Amygdala (tissue), 56 donors: ENCODE measurements at regions not wholly inside any gene's neighbourhood (a gene's known extent, or its start where the extent isn't known, plus 50 kb on each side); places are given as distances from the start of the nearest gene placed in this dataset.
A peak's percentile ranks its signal among the peaks of the same experiment; 100 is the strongest.

ENCODE experiments used
- DNase-seq, 56 donors: peaks; one replicate each; lab custom pipeline; 2025; lab: John Stamatoyannopoulos, UW

DNA sequence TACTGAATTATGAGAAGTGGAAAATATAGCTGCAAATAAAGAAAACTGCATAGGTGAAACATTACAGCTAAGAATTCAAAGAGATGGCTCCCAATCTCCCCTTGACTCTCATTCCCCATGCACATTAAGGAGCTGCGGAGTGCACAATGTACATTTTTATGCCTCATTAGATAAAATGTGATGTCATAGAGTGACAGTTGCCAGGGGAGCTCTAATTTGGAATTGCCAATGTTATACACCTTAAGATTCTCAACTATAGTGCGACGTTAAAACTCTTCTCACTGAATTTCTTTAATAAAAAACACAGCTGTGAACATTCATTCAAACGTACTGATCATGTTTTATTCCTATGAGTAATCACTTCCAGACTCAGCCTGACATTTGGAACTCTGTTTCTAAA lies 386.9 kb upstream of the CELF2 start:
- DNase-seq: no peak

DNA sequence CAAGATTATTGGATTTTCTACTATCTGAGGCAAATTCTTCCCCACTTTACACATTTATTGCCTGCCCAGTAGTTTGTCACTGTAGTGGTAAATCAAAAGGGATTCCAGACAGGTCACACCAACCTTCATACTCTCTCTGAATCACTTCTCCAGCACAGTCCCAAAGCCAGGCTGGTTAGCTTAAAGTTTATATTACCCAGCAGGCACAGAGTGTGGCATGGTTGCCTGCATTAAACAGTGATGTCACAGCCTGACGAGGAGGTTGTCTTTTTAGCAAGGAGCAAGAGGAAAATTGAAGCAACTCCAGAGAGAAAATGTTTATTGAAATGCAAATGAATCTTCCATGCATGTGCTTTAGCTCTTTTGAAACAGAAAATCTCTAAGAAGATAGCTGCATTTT lies 375.5 kb upstream of the CELF2 start:
- DNase-seq: no peak

DNA sequence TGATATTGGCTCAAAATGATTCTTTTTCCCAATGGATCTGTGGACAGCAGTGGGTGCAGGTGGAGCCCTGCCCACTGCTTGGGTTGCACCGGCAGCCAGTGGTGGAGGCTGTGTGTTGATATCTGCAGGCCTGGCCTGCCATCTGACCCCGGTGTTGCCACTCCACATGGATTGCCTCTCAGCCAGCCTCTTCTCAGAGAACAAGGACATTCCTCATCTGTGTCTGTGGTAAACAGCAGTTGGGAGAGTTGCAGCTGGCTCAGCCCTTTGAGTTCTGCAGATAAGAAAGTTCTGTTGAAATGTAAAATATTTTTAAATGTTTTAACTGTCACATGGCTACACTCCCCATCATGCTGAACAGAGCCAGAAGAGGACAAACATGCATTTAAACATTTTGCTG lies 374.9 kb upstream of the CELF2 start:
- DNase-seq: no peak

DNA sequence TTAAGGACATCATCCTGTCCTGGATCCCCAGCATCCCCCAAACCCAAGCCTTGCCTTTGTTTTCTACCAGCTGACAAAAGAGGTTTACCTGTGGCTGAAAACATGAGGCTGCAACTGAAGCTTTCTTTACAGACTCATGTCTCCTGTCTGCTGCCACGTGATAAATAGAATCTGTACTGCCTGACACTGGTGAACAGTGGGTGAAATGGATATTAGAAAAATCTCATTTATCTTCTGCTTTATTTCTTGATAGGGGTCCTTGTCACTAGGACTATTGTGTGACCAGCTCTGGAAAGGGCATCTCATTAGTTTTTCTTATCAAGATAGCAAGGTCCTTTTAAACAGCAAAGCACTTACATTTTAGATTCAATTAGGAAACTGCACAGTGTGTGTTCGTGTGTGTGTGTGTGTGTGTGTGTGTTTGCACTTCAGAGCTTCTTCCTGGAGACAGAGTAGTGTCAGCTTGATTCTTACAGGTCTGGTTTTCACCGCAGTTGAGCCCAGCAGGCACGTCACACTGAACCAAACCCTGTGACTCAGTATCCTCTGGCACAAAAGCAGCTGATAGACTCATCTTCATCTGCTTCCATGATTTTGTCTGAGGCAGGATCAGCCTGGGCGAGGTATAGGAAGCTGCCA lies 373.5 kb upstream of the CELF2 start:
- peak in 4 of 56 donors; percentile 5 to 73 (median 18) for DNase-seq

DNA sequence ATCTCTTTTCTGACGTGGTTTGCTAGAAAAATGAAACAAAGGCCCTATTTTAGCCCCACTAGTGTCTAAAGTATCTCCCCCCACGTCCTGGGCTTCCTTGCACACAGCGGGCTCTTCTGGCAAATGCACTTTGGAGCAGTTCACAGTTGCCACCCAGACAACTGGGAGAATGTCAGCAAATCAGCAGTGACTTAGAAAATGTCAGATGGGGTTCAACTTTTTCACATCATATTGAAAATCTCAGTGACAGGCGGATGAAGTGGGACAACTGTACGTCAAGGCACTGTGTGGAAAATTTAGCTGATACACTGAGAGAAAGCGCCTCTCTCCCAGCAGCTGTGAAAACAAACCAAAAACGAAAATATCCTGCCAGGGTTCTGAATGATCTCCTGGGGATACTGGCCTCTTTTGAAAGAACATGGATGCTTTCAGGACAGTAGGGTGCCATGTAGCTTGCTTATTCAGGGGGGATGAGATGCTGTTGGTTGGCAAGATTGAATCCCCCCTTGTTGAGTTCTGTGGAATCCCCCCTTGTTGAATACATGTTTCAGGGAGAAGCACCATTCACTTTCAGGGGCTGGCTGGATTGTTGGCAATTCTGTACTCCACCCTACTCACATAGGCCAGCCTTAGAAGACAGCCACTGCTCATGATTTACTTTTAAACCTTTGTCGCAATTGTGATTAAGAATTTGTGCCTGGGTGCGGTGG lies 372.8 kb upstream of the CELF2 start:
- peak in 1 of 56 donors; percentile 73 for DNase-seq

DNA sequence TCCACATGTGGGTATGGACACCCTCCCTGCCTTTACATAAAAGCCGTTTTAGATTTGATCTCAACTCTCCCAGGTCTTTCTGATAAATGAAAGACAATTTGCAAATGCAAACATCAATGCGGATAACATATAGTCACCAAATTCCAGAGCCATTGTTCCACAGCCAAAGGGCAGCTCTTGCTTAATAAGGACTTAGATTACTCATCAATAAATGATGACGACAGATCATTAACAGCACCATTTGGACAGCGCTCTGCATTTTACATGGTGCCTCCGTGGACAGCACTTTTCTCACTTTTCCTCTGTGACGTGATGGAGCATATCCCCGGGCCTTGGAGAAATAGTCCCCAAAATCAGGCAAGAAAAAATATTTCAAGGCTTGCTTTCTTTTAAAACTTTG lies 370.3 kb upstream of the CELF2 start:
- no peak for DNase-seq

DNA sequence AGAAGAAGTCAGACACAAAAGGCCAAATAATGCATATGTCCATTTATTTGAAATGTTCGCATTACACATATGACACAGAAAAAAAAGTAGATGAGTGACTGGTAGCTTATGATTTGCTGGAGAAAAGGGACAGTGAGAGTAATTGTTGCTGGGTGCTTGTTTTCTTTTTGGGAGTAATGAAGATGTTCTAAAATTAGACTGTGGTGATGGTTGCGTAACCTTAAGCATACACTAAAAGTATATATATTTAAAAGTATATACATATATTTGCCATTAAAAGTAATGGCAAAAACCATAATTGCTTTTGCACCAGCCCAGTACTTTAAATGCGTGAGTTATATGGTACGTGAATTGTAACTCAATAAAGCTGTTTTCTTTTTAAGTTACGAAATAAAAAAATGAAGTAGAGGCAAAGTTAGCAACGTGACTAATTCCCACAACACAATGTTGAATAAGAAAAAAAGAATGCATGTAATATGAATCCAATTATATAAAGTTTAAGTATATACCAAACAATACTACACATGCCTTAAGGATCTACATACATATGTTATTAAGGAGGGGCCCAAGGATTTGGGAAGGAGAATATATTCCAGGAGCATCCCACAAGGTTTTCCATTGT lies 360.4 kb upstream of the CELF2 start:
- DNase-seq: no peak

DNA sequence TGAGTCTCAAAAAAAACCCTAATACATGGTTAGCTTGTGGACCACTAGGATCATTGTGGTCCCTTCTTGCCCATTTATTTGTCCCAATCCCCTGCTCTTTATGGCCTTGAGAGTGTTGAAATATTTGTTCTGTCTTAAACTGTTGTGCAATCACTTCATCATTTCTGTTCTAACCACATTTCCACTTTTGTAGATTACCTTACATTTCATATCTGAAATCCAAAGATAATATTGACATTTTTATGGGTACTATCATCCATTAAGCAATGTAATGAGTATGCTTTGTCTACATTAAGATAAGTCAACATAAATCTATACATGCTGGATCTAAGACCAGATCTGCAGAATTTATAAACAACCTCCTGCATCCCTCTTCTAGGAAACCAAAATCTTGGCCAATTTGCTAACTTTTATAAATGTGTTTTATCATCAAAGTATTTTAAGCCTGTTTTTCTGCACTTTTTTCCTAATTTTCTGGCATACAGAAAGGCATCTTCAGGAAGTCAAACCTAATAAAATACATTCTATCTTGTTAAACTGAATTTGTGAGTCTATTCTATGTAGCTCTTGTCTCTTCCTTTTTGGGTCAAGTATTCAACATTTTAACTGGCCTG lies 359.4 kb upstream of the CELF2 start:
- no peak for DNase-seq

DNA sequence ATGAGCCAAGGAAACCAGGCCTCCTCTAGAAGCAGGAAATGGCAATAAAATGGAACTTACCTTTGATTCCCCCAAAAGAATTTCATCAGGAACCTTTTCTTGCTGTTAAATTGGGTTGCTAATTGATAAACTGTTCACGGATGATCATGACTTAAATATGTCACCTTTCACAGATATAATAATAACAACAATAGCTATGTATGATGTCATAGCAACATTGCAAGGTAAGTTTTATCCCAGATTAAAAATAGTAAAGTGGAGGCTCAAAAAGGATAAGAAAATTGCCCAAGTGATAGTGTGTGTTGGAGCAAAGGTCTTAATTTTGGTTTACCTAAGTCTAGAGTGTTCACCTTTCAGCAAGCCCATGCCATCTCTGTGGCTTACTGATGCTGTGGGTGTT lies 357.6 kb upstream of the CELF2 start:
- no peak for DNase-seq

DNA sequence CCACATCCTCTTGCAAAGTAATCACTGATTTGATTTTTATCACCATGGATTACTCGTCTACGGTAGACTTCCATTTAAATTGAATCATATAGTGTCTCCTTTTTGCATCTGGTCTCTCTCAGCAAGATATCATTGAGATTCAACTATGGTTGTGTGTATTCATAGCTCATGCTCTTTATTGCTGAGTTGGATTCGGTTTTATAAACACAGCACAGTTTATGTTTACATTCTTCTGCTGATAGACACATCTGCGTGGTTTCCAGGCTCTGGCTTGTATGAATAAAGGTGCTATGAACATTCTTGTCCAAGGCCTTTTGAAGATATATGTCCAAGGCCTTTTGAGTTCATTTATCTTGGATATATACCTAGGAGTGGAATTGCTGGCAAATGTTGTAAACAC lies 356.5 kb upstream of the CELF2 start:
- no peak for DNase-seq

DNA sequence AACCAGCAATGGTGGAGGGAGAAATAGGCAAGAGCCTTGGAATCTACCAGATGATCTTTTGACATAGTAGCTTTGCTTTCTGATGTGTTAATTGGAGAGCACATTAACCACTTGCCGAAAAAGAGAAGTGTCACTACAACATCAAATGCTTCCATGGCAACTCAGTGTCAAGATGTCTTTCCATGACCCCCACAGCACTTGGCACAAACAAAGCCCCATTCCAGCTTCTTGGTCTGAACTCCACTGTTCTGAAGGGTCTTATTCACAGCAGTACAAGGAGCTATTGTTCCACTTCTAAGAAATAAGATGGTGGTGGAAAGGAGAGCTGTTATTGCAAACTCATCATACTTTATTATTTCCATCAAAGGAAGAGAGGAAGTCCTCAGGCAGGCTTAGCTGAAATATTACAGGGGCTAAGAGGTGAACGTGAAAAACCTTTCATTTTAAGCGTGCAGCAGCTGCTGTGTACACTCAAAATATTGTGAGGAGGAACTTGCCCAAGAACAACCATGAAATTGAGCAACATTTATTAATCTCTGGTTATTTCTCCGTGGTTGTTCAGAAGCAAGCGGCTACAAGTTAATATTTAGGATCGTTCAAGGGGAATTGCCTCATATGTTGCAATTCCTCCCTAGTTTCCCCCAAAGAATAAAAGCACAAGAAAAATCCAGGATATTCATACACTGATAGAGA lies 354.8 kb upstream of the CELF2 start:
- DNase-seq: peak in 1 of 56 donors; percentile 6

DNA sequence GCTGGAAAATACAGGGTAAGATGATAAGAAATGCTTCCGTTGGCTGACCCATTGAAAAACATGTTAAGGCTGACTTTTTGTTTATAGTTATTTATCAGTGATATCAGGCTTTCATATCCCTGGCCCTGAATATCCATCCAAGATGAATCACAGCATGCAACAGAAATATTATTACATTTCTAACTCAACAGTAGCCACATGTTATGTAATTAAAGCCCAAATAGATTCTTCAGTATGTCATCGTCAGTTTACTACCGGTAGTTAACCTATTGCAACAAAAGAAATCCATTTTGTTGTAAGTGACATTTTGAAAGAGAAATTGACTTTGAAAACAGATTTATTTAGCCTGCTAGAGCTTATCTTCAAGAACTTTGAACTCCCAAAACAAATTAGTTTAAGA lies 354.1 kb upstream of the CELF2 start:
- DNase-seq: no peak

DNA sequence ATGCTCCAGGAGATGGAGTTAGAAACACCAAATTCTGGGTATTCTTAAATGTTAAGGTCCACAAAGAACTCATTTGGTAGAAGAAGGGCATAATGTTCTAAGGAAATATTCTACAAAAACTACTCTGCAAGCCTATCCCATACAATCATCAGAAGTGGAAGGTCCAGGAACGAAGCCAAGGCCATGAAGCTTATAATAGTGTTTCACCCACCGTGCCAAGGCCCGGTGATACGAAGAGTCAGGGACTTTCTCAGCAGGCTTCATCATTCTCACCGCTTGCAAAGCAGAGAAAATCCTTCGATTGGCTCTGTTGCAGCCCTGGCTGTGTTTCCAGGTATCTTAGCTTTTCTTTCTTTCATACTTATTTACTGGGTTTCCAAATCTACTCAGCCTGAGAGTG lies 351.9 kb upstream of the CELF2 start:
- DNase-seq: no peak

DNA sequence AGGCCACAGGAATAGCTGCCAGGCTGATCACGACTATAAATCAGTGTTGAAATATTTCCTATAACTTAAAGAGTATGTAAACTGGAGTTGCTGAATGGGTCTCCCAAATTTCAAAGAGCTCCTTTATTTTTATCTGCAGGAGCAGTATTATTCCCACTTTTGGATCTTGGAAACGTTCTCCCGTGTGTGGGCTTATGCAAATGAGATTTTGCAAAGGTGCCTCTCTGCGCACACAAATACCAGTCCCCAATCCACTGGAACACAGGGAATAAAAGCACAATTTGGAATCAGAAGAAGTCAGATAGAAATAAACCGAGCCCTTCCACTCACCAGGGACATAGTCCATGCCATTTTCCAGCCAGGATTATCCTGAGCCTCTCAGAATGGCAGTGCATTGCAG lies 350.2 kb upstream of the CELF2 start:
- DNase-seq: no peak

DNA sequence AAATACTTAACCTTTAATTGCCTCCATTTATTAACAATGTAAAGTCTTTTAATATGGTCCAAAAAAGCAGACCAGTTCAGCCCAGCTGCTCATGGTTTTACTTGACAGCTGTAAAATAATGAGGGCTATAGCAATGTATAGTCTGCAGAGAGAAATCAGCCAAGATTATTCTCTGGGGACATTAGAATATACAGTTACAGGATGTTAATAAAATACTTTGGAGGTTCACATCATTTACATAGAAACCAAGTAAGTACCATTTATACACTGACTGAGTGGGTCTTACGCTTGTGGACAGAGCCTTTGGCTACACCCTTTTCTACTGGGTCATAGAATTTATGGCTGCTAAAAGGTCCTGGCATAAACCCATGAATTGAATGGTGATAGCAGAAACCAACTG lies 340.7 kb upstream of the CELF2 start:
- DNase-seq: no peak

DNA sequence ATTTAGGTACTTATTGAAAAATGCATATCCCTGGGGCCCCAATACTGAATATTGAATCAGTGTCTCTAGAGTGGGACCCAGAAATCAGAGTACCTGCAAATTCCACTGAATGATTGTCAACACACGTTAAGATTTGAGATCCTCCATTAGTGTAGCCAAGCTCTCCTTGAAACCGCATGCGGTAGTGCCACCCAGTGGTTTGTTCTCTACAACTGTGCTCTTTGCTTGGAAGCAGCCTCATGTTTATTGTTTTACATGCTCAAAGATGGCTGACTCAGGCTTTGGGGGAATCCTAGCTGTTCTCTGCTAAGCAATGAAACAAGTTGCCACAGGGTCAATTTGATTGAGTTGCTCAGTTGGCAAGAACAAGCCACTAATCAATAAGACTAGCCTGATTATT lies 340.2 kb upstream of the CELF2 start:
- DNase-seq: peak in 10 of 56 donors; percentile 1 to 32 (median 6)

DNA sequence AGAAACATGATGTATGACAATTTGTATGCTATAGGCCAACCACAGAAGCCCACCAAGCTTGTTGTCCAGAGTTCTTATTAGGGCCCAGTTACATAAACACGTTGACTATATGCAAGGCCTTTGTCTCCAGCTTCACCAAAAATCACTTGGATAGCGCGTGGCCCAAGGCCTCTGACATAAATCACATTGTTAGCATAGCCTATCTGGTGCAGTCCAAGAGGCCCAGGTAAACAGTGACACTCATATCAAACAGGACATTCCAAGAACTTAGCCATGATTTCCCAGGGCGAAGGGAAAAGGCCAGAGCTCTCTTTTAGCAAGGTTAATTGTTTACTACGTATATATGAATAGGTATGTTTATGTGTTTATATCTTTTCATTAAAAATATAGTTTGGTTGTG lies 337.2 kb upstream of the CELF2 start:
- DNase-seq: no peak

DNA sequence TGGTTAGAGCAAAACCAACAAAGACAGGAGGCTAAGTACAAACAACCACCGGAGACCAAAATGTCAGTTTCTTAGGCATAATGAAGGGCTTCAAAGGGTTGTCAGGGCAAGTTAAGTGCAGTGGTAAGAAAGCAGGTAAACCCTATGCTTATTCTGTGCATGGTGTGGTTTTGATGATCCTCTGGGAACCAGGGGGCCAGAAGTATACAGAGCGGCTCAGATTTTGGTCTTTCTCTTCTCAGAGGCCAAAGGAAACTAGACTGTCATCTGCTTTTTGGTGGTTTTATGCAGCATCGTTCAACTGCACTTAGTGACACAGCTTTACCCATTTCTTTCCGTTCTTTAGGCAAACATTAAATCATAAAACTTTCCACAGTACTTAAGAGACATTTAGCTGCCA lies 332.7 kb upstream of the CELF2 start:
- no peak for DNase-seq

DNA sequence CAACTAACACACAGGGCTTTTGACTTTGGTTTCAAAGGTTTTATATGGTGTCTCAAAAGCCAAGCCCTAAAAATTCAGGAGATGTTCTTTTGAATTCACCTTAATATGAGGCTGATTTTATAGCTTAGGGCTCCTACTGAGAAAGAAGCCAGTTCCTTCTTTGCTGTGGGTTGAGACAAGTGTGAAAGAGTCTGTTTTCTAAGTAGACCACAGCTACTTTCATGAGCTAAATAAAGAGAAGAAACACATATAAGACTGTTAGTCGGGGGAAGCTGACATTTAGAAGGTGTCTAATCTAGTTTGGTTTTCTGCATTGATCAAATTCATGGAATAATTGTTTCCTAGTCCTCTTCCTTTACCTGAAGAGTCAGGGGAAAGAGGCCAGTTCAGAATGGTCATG lies 332.1 kb upstream of the CELF2 start:
- no peak for DNase-seq

DNA sequence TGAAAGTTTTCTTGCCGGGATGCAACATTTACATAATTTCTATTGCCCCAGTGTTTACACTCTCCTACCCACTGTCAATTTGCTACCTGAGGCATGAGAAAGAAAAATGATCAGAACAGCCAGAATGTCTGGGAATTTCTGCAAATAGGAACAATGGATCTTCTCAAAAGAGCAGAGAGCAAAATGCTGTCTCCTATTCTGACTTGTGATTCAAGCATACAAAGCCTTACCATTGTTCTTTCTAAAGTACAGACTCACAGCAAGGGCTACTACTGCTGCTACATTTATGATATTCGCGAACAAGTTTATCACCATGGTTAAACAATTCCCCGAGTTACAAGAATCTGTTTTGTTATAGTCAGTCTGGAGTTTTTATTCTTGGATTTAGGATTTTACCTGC lies 329.9 kb upstream of the CELF2 start:
- DNase-seq: no peak

DNA sequence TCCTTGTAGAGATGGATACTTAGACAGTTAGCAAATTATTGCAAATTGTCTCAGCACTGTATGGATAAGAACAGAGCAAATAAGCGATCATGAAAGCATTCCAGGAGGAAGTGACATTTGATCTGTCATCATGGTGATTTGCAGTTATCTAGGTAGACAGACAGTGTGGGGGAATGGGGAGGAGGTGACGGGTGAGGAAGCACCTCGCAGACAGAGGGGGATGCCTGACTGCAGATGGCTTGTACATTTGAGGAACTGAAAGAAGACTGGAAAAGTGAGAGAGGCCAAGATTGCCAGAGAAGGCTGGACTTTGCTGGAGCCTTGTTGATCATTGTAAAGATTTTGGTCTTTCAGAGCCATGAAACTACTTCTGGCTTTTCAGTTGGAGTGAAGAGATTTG lies 318.2 kb upstream of the CELF2 start:
- peak in 4 of 56 donors; percentile 3 to 19 (median 12) for DNase-seq
